ENCODE measurements at regions not wholly inside any gene's neighbourhood (a gene's known extent, or its start where the extent isn't known, plus 50 kb on each side); places are given as distances from the start of the nearest gene placed in this dataset.
A peak's percentile ranks its signal among the peaks of the same experiment; 100 is the strongest.

- DNase-seq (ENCODE audit: low read depth in 1 of 2, low spot score in 2 of 2): no peak
- no peaks in the 10 kb centered on the region for H3K9me3 ChIP-seq (replicated peaks)
- no peak overlapping the region for H3K27ac ChIP-seq
- no peaks in the 10 kb centered on the region for H3K27me3 ChIP-seq (replicated peaks)
- H3K4me1 ChIP-seq (replicated peaks): peaks cover 6% of the 10 kb centered on the region; the same call in 1 of the 2 replicates
- H3K36me3 ChIP-seq: no peaks in the 10 kb centered on the region
- H3K4me3 ChIP-seq: no peak overlapping the region
These were observed 105.0 kb upstream of the PAQR3 start for GRCh38 chr4:79044141-79044659.

DNA sequence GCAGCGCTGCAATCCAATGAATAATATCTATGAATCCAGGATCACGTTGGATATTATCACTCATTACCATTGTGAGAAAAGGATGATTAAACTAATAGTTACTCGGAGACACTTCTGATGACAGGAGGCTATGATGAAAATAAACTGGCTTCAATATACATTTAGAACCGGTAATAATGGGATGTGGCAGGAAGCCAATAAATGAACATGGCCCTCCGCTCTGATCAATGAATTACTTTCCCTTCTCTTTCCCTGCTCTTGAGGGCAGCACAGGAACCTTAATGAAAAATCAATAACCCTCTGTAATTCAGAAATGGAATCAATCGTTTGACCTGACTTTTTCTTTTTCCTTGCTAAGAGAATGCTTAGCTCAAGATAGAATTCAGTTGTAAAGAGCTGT, 103.9 kb upstream of the PAQR3 start:
- H3K4me3 ChIP-seq: no peak overlapping the region
- H3K4me1 ChIP-seq (replicated peaks): peaks cover 6% of the 10 kb centered on the region; the same call in 1 of the 2 replicates
- no peaks in the 10 kb centered on the region for H3K27me3 ChIP-seq (replicated peaks)
- no peaks in the 10 kb centered on the region for H3K36me3 ChIP-seq
- no peak for DNase-seq (ENCODE audit: low read depth in 1 of 2, low spot score in 2 of 2)
- no peaks in the 10 kb centered on the region for H3K9me3 ChIP-seq (replicated peaks)
- no peak overlapping the region for H3K27ac ChIP-seq

GRCh38 chr4:79042079-79042674, 102.9 kb upstream of the PAQR3 start:
- Histone ChIP-seq H3K9me3 (replicated peaks) (no peaks in the 10 kb centered on the region), H3K27ac (no peak overlapping the region), H3K4me1 (replicated peaks) (peaks cover 6% of the 10 kb centered on the region; the same call in 1 of the 2 replicates), H3K4me3 (no peak overlapping the region), H3K36me3 (no peaks in the 10 kb centered on the region), H3K27me3 (replicated peaks) (no peaks in the 10 kb centered on the region)
- peak in 1 of 2 experiments; percentile 13 for DNase-seq (ENCODE audit: low read depth in 1 of 2, low spot score in 2 of 2)

DNA sequence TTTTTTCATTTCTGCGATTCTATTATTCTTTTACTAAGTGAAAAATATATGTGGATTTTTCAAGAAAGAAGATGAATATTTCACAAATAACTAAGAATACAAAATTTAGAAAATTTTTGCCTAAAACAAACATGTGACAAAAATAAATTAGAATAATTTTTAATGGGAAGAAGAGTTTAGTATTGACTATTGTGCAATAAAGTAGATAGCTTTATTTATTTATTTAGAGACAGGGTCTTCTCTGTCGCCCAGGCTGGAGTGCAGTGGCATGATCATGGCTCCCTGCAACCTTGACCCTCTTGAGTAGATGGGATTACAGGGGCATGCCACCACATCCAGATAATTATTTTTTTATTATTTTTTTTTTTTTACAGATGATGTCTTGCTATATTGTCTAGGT, 95.3 kb upstream of the PAQR3 start:
- Histone ChIP-seq H3K9me3 (replicated peaks) (no peaks in the 10 kb centered on the region), H3K27me3 (replicated peaks) (peaks cover 6% of the 10 kb centered on the region; the same call in 1 of the 2 replicates), H3K4me1 (replicated peaks) (no peaks in the 10 kb centered on the region), H3K36me3 (no peaks in the 10 kb centered on the region), H3K4me3 (no peak overlapping the region), H3K27ac (no peak overlapping the region)
- no peak for DNase-seq (ENCODE audit: low read depth in 1 of 2, low spot score in 2 of 2)

DNA sequence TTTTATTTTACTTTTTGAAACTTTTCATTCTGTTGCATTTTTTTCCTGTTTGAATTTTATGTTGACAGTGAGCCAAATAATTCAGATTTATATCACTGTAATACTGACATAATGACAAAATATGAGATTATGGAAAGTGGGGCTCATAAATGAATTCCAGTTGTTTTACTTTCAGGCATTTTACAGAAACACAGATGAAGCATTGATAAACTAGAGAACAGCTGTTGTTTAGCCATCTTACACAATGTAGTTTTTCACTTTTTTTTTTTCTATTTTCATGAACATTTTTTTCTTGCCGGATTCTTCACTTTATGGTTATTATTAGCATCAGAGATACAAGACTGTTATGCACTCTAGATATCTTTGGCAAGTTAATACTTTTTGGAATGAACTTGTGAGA, 91.7 kb upstream of the PAQR3 start:
- Histone ChIP-seq H3K9me3 (replicated peaks) (no peaks in the 10 kb centered on the region), H3K27ac (no peak overlapping the region), H3K27me3 (replicated peaks) (peaks cover 6% of the 10 kb centered on the region; the same call in 1 of the 2 replicates), H3K4me1 (replicated peaks) (no peaks in the 10 kb centered on the region), H3K4me3 (no peak overlapping the region), H3K36me3 (no peaks in the 10 kb centered on the region)
- DNase-seq (ENCODE audit: low read depth in 1 of 2, low spot score in 2 of 2): no peak

- H3K27me3 ChIP-seq (replicated peaks): peaks cover 6% of the 10 kb centered on the region; the same call in 1 of the 2 replicates
- no peak overlapping the region for H3K27ac ChIP-seq
- no peaks in the 10 kb centered on the region for H3K4me1 ChIP-seq (replicated peaks)
- no peaks in the 10 kb centered on the region for H3K36me3 ChIP-seq
- no peak for DNase-seq (ENCODE audit: low read depth in 1 of 2, low spot score in 2 of 2)
- no peak overlapping the region for H3K4me3 ChIP-seq
- H3K9me3 ChIP-seq (replicated peaks): no peaks in the 10 kb centered on the region
These were observed 88.4 kb upstream of the PAQR3 start for GRCh38 chr4:79027656-79028055.

- H3K4me3 ChIP-seq: no peak overlapping the region
- H3K4me1 ChIP-seq (replicated peaks): no peaks in the 10 kb centered on the region
- H3K36me3 ChIP-seq: no peaks in the 10 kb centered on the region
- no peak for DNase-seq (ENCODE audit: low read depth in 1 of 2, low spot score in 2 of 2)
- no peak overlapping the region for H3K27ac ChIP-seq
- no peaks in the 10 kb centered on the region for H3K9me3 ChIP-seq (replicated peaks)
- H3K27me3 ChIP-seq (replicated peaks): peaks cover 4% of the 10 kb centered on the region; the same call in 1 of the 2 replicates
These were observed 85.9 kb upstream of the PAQR3 start for GRCh38 chr4:79025170-79025569.

DNA sequence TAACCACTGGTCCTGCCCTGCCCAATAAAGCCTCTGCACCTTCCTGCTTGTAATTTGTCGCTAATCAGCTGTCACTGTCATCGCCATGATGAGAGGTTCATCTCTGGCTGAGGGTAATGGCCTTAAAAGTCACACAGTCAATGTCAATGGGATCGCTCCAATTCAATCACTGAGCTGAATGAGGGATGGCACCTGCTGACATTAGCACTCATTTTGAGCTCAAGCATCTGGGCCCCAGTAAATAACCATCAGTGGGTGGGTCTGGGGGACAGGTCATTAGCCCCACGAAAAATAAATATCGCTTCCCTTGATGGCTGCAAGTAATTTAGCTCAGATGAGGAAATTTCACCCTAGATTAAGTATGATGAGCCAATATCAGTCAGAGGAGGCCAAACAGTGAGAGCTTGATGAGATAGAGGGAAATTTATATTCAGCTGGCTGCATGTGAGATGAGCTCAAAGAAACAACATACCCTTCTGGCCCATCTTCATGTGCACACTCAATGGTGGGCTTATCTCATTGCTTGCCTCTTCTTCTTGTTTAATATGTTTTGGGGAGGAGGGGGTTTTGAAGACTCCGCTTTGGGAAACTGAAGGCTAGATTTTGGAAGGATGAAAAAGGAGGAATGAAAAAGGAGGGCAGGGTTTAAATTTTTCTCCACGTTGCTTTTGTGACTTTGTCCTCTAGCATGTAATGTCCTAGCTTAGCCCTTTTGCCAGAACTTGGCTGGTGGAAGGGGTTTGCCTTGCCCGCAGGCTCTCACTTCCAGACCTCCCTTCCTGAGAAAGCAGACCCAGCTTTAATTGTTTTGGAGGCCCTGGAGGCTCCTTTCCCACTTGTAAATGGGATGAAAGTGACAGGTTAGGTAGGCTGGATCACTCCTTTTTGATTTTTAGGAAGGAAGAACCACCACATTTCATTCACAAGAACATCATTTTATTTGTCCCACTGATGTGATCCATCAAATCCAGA, 84.8 kb upstream of the PAQR3 start:
- Histone ChIP-seq H3K9me3 (replicated peaks) (no peaks in the 10 kb centered on the region), H3K27me3 (replicated peaks) (no peaks in the 10 kb centered on the region), H3K4me3 (no peak overlapping the region), H3K4me1 (replicated peaks) (no peaks in the 10 kb centered on the region), H3K36me3 (no peaks in the 10 kb centered on the region), H3K27ac (no peak overlapping the region)
- DNase-seq (ENCODE audit: low read depth in 1 of 2, low spot score in 2 of 2): no peak

DNA sequence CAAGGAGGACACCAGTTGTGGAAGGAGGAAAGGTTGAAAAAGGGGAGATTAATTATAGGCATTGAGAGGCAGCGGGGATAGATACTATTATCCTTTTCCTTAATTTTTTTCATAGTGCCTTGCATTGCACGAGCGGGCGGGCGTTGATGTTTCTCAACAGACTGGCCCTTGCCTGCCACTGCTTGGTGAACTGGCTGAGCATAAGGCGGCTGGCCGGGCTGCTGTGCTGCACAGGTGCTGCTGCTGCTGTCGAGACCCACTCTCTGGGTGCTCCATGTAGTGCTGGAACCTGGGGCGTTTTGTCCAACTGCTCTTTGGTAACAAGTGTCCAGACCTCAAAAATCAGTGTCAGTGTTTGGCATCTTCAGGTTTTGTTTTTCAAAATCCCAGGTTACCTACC, 83.3 kb upstream of the PAQR3 start:
- Histone ChIP-seq H3K4me1 (replicated peaks) (no peaks in the 10 kb centered on the region), H3K27ac (no peak overlapping the region), H3K36me3 (no peaks in the 10 kb centered on the region), H3K4me3 (no peak overlapping the region), H3K27me3 (replicated peaks) (no peaks in the 10 kb centered on the region), H3K9me3 (replicated peaks) (no peaks in the 10 kb centered on the region)
- DNase-seq (ENCODE audit: low read depth in 1 of 2, low spot score in 2 of 2): no peak

DNA sequence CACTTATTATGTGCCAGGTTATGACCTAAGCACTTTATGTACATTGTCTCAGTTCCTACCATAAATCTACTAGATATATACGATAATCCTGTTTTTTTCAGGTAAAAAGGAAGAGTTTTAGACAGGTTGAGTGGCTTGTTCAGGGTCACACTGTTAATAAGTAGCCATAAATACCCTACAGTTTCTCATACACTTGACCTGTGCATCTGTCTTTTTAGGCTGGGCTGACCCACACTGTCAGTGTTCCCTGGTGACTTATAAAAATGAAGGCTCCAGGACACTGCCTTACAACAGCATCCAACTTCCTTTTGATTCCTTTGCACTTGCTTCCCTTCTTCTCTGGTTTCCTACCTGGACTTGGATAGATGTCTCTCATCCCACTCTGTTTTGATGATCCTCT, 78.2 kb upstream of the PAQR3 start:
- DNase-seq (ENCODE audit: low read depth in 1 of 2, low spot score in 2 of 2): no peak
- H3K36me3 ChIP-seq: no peaks in the 10 kb centered on the region
- no peaks in the 10 kb centered on the region for H3K4me1 ChIP-seq (replicated peaks)
- H3K9me3 ChIP-seq (replicated peaks): no peaks in the 10 kb centered on the region
- H3K27ac ChIP-seq: no peak overlapping the region
- H3K4me3 ChIP-seq: no peak overlapping the region
- no peaks in the 10 kb centered on the region for H3K27me3 ChIP-seq (replicated peaks)

- Histone ChIP-seq H3K4me1 (replicated peaks) (no peaks in the 10 kb centered on the region), H3K36me3 (no peaks in the 10 kb centered on the region), H3K27ac (no peak overlapping the region), H3K9me3 (replicated peaks) (no peaks in the 10 kb centered on the region), H3K4me3 (no peak overlapping the region), H3K27me3 (replicated peaks) (no peaks in the 10 kb centered on the region)
- DNase-seq (ENCODE audit: low read depth in 1 of 2, low spot score in 2 of 2): no peak
These were observed 77.6 kb upstream of the PAQR3 start for GRCh38 chr4:79016878-79017277.

- Histone ChIP-seq H3K4me3 (no peak overlapping the region), H3K27me3 (replicated peaks) (no peaks in the 10 kb centered on the region), H3K27ac (no peak overlapping the region), H3K9me3 (replicated peaks) (no peaks in the 10 kb centered on the region), H3K4me1 (replicated peaks) (no peaks in the 10 kb centered on the region), H3K36me3 (no peaks in the 10 kb centered on the region)
- no peak for DNase-seq (ENCODE audit: low read depth in 1 of 2, low spot score in 2 of 2)
These were observed 76.2 kb upstream of the PAQR3 start for GRCh38 chr4:79015411-79015810.

DNA sequence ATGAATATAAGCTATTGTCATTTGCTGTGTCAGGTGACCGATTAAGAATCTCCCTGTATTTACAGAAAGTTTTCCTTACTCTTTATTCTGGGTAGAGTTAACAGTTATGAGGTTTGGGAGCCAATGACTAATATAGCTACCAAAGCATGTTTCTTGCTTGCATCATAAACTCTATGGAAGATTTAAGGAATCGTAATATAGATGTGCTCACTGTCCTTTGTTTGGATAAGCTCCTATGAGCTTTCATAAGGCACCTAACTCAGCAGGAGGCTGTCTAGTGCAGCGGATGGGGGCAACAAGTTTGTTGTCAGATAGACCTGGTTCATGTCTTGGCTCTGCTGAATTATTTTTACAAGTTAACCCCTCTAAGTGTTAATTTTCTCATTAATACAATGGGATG, 75.0 kb upstream of the PAQR3 start:
- no peaks in the 10 kb centered on the region for H3K27me3 ChIP-seq (replicated peaks)
- no peak overlapping the region for H3K4me3 ChIP-seq
- no peaks in the 10 kb centered on the region for H3K36me3 ChIP-seq
- H3K9me3 ChIP-seq (replicated peaks): no peaks in the 10 kb centered on the region
- H3K4me1 ChIP-seq (replicated peaks): no peaks in the 10 kb centered on the region
- DNase-seq (ENCODE audit: low read depth in 1 of 2, low spot score in 2 of 2): no peak
- no peak overlapping the region for H3K27ac ChIP-seq

- H3K4me3 ChIP-seq: no peak overlapping the region
- no peak for DNase-seq (ENCODE audit: low read depth in 1 of 2, low spot score in 2 of 2)
- no peak overlapping the region for H3K27ac ChIP-seq
- no peaks in the 10 kb centered on the region for H3K4me1 ChIP-seq (replicated peaks)
- no peaks in the 10 kb centered on the region for H3K36me3 ChIP-seq
- no peaks in the 10 kb centered on the region for H3K27me3 ChIP-seq (replicated peaks)
- no peaks in the 10 kb centered on the region for H3K9me3 ChIP-seq (replicated peaks)
These were observed 74.5 kb upstream of the PAQR3 start for GRCh38 chr4:79013756-79014155.
